HEK293T (cell line): ENCODE measurements at regions not wholly inside any gene's neighbourhood (a gene's known extent, or its start where the extent isn't known, plus 50 kb on each side); places are given as distances from the start of the nearest gene placed in this dataset.

ENCODE experiments used
- CTCF ChIA-PET: fragments of 350-600 bp; formaldehyde crosslinking; extraction: SDS; loops from one replicate; lab custom pipeline; 2021; ENCODE audit warnings: antibody characterized with exemption, inconsistent platforms; lab: Yijun Ruan, JAX
- POLR2A ChIA-PET: fragments of 350-600 bp; formaldehyde crosslinking; extraction: SDS; loops from one replicate; lab custom pipeline; 2020; ENCODE audit warnings: antibody characterized with exemption, inconsistent platforms; lab: Yijun Ruan, JAX
- DNase-seq: peaks from one replicate; pipeline ENCODE4 v3.0.0; 2012; ENCODE audit warnings: mixed read lengths; ENCODE audit errors: extremely low spot score
- ARNT ChIP-seq: fragments of 450-650 bp; IDR thresholded peaks from 2 replicates; pipeline ENCODE4 v1.6.1; 2017; ENCODE audit warnings: mild to moderate bottlenecking
- BHLHE40 ChIP-seq: fragments of 450-650 bp; IDR thresholded peaks from 2 replicates; pipeline ENCODE4 v1.6.1; 2016; ENCODE audit warnings: mild to moderate bottlenecking, moderate library complexity, borderline replicate concordance
- CTBP1 ChIP-seq: fragments of 450-650 bp; IDR thresholded peaks from 2 replicates; pipeline ENCODE4 v1.6.1; 2016; ENCODE audit warnings: borderline replicate concordance
- ELF4 ChIP-seq: fragments of 450-650 bp; IDR thresholded peaks from 2 replicates; pipeline ENCODE4 v1.6.1; 2017; ENCODE audit warnings: antibody characterized with exemption
- FOXA1 ChIP-seq: fragments of 450-650 bp; IDR thresholded peaks from 2 replicates; pipeline ENCODE4 v1.6.1; 2016; ENCODE audit warnings: mild to moderate bottlenecking
- FOXK2 ChIP-seq: fragments of 450-650 bp; IDR thresholded peaks from 2 replicates; pipeline ENCODE4 v1.6.1; 2016; ENCODE audit warnings: mild to moderate bottlenecking
- FOXM1 ChIP-seq: fragments of 450-650 bp; IDR thresholded peaks from 2 replicates; pipeline ENCODE4 v1.6.1; 2017; ENCODE audit warnings: mild to moderate bottlenecking, borderline replicate concordance
- HDGF ChIP-seq: fragments of 450-650 bp; IDR thresholded peaks from 2 replicates; pipeline ENCODE4 v1.6.1; 2017; ENCODE audit warnings: antibody characterized with exemption, borderline replicate concordance
- L3MBTL2 ChIP-seq: fragments of 450-650 bp; conservative IDR thresholded peaks from 2 replicates; pipeline ENCODE4 v1.6.1; 2016; ENCODE audit warnings: mild to moderate bottlenecking
- LEF1 ChIP-seq: fragments of 450-650 bp; IDR thresholded peaks from 2 replicates; pipeline ENCODE4 v1.6.1; 2017; ENCODE audit warnings: mild to moderate bottlenecking, borderline replicate concordance
- NFRKB ChIP-seq: fragments of 450-650 bp; IDR thresholded peaks from 2 replicates; pipeline ENCODE4 v1.6.1; 2016; ENCODE audit warnings: mild to moderate bottlenecking, moderate library complexity
- SP1 ChIP-seq: fragments of 450-650 bp; IDR thresholded peaks from 2 replicates; pipeline ENCODE4 v1.6.1; 2017
- SUZ12 ChIP-seq: fragments of 450-650 bp; IDR thresholded peaks from 2 replicates; pipeline ENCODE4 v1.6.1; 2016; ENCODE audit warnings: mild to moderate bottlenecking
- TARDBP ChIP-seq: fragments of 450-650 bp; IDR thresholded peaks from 2 replicates; pipeline ENCODE4 v1.6.1; 2016
- ZNF384 ChIP-seq: fragments of 450-650 bp; IDR thresholded peaks from 2 replicates; pipeline ENCODE4 v1.6.1; 2016
- TF ChIP-seq, protein P1 (sequence below): fragments of 450-650 bp; IDR thresholded peaks from 2 replicates; pipeline ENCODE4 v1.6.1; 2016

DNA sequence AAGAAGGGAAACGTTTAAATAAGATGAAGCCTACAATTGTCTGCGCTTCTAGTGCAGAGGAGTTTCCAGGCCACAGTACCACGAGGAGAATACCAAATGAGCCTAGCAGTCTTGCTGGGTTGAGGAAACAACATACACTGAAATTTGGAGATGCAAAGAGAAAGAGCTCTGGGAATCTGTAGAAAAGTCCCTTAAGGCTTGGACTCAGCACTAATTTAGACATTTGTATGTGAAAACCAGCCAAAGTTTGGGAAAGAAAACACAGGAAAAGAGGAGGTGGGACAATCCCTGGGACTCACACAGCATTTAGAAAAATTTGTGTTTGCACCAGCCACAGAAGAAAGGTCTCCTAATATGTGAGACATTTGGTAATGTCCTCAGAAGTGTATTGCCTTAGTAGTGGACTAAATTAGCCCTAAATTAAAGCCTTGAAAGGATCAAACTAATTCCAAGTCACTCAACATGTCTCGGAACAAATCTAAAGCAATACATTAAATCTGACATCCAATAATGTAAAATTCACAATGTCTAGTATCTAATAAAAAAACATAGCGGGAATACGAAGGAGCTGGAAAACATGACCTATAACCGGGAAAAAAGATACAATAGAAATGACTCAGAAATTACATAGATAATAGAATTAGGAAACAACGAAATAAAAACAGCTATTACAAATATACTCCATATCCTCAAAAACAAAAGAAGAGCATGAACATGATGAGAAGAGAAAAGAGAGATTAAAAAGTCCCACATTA lies 187.1 kb upstream of the NAMPT start:
- ChIA-PET POLR2A (no interaction called here), CTCF (no interaction called here)
- no peak for DNase-seq
- TF ChIP-seq SP1 (no peak), ZNF384 (no peak), CTBP1 (no peak), NFRKB (no peak), ARNT (no peak), HDGF (no peak), SUZ12 (no peak), TARDBP (no peak), FOXK2 (no peak), LEF1 (no peak), FOXM1 (no peak), FOXA1 (no peak), L3MBTL2 (no peak), ELF4 (no peak), BHLHE40 (no peak)
- TF ChIP-seq, protein P1, sequence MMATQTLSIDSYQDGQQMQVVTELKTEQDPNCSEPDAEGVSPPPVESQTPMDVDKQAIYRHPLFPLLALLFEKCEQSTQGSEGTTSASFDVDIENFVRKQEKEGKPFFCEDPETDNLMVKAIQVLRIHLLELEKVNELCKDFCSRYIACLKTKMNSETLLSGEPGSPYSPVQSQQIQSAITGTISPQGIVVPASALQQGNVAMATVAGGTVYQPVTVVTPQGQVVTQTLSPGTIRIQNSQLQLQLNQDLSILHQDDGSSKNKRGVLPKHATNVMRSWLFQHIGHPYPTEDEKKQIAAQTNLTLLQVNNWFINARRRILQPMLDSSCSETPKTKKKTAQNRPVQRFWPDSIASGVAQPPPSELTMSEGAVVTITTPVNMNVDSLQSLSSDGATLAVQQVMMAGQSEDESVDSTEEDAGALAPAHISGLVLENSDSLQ: no peak

DNA sequence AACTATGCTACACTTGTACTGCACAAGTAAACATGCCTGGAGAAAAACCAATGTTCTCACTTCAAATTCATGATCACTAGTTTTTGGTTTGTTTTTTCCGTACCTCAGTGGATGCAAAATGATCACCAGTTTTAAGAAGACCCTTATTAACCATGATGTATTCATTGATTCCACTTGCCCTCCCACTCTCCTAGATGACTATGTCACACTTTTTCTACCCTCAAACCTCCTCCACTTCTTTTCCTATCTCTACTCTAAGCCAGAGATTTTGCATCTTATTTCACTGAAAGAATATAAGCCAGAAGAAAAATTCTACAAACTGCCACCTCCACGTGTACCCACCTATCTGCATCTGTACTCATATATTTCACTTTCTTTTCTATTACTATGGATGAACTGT lies 186.2 kb upstream of the NAMPT start:
- ChIA-PET POLR2A (no interaction called here), CTCF (no interaction called here)
- no peak for DNase-seq
- TF ChIP-seq ZNF384 (no peak), LEF1 (no peak), FOXK2 (no peak), SUZ12 (no peak), FOXM1 (no peak), BHLHE40 (no peak)
- TF ChIP-seq, protein P1: no peak

DNA sequence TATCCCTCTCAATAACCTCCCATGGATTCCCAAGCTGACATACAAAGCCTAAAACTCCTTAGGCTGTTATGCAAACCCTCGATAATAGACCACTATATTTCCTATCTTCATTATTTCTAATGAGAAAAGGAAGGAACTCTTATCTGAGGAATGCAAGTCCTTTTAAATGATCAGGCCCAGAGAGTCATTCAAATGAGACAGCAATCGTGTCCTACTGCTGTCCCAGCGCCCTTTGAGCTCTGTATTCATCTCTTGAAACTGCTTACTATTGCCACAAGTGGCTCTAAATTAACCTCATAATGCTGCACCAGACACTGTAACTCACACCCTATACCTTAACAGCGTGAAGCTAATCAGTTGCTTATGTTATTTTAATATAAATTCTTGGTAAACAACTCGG lies 182.1 kb upstream of the NAMPT start:
- no peak for DNase-seq
- ChIA-PET POLR2A (no interaction called here), CTCF (interaction anchor here (1.6 kb wide), 1 partner anchor 291 kb away, joined by 5 read pairs; no protein-coding TSS in a partner anchor)
- TF ChIP-seq BHLHE40 (no peak), ELF4 (no peak), FOXK2 (no peak), SUZ12 (no peak), ZNF384 (no peak), HDGF (no peak), NFRKB (no peak), CTBP1 (no peak)
- TF ChIP-seq, protein P1: no peak

DNA sequence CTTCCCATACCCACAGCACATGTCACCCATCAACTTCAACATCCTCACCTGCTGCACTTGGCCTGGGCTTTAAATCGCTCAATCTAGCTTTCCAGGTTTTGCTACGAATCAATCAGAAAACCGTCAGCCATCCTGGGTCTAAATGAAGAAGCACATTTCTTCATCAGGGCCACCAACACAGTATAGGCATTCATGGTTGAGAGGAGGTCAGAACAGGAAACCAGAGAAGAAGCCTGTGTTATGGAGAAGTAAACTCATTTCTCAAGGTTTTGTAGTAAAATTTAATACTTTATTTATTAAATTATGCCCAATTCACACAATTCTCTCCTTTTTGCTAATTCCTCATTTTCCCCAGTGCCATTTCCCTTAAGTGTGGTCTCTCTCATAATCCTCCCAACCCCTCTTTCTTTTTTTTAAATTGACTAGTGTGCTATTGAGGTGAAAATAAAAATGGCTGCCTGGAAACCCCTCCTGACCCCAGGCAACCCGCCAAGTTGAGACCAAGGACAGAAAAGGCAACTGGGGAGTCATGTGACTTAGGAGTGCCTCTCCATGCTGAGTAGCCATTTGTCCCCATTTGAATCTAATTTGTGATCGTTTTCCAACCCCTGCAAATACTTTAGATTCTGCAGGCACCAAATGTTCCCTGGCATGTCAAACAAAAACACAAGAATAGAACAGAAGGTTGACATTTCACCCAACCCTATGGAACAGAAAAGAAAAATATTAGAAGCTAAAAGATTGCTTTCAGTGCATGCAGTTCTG lies 181.1 kb upstream of the NAMPT start:
- no peak for DNase-seq
- TF ChIP-seq HDGF (no peak), FOXM1 (no peak), FOXA1 (no peak), ELF4 (no peak), L3MBTL2 (no peak), ARNT (no peak), SUZ12 (no peak), CTBP1 (no peak), LEF1 (no peak), BHLHE40 (no peak), TARDBP (no peak)
- TF ChIP-seq, protein P1: no peak
- POLR2A ChIA-PET: no interaction called here
- CTCF ChIA-PET: interaction anchor here (0.6 to 1.6 kb wide), 2 partner anchors 147 to 290 kb away, joined by 4 to 5 read pairs; no protein-coding TSS in a partner anchor

DNA sequence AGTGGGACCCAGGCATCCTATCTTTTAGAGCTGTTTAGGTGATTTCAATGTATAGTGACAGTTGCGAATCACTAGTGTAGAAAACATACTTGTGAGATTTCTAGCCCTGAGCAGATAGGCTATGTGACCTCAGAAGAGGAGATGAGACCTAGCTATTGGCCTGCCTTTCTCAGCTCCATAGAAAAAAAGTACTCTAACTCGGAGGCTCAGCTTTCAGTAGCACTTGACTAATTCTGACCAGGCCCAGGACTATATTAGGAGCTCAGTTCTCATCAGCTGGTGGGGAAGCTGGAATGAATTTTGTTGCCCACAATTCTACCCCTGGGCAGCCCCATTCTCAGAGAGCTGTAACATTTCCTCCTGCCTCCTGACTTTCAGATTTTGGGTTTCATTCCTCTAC lies 179.9 kb upstream of the NAMPT start:
- DNase-seq: no peak
- CTCF ChIA-PET: interaction anchor here (1.4 kb wide), 1 partner anchor 288 kb away, joined by 11 read pairs; no protein-coding TSS in a partner anchor
- no peak for TF ChIP-seq LEF1
- no peak for TF ChIP-seq TARDBP
- no peak for TF ChIP-seq FOXM1
- TF ChIP-seq FOXA1: no peak
- no peak for TF ChIP-seq SUZ12
- no peak for TF ChIP-seq FOXK2
- TF ChIP-seq ELF4: no peak
- no peak for TF ChIP-seq L3MBTL2
- TF ChIP-seq SP1: no peak
- POLR2A ChIA-PET: interaction anchor here (0.8 kb wide), 1 partner anchor 180 kb away, joined by 3 read pairs; the partner anchor contains the start of gene NAMPT
